NCI-H2107 treated with DMSO at 0.1 percent for 48 hours (cell line): ENCODE measurements at regions not wholly inside any gene's neighbourhood (a gene's known extent, or its start where the extent isn't known, plus 50 kb on each side); places are given as distances from the start of the nearest gene placed in this dataset.

ENCODE experiments used
- DNase-seq: peaks from one replicate; lab custom pipeline; 2025; ENCODE audit not compliant: unreplicated experiment; lab: John Stamatoyannopoulos, UW

DNA sequence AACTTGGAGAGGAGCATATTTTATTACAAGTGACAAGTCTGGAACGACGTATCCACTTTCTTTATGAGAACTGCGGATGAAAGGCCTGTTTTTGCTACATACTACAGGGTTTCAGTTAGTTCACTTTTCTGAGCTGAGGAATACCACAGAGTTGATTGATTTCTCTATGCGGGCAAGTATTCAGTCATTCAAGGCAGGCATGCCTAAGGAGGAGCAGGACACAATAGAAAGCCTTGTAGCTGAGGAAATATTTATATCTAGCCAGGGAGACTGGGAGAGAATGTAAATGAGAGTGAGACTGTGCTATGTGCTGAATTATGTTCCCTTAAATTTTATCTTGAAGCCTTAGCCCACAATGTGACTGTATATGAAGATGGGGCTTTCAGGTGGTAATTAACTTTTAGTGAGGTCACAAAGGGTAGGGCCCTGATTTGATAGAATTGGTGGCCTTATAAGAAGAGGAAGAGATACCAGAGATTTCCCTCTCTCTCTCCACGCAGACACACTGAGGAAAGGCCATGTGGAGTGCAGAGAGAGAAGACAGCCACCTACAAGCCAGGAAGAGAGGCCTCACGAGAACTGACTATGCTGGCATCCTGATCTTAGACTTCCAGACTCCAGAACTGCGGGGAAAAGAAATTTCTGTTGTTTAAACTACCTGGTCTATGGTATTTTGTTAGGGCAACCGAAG lies 459.0 kb upstream of the ATP2B1 start:
- DNase-seq: no peak

DNA sequence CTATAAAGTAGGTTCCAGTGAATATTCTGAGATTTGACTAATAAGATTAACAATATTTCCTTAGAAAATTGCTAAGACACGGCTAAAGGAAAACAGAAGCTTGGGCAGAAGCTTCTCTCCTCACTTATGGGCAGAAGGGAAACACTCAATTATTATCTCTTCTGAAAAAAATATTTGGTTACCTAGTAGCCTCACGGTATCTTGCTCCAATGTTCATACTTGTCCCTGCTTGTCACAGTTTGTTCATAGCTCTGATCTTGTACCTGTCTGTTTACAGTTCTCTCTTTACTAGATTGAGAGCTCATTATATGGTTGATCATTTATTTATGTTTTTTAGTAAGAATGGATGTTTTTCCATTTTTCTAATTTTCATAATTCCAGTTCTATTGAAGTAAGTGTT lies 458.0 kb upstream of the ATP2B1 start:
- DNase-seq: no peak

DNA sequence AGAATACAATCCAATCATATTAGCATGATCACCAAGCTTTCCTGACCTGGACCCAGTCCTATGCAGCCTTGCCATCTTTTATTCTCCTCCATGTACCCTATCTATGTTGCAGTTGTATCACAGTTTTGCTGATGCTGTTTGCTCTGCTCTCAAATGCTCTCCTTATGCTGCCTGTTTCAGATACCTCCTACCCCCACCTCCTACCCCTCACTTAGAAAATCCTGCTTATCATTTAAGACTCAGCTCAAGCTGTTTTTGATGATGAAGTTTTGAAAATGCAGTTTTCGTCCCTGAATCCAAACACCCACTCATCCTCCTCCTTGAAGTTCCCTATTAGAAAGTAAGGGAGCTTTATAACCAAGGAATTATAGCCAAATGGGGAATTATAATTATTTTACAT lies 457.4 kb upstream of the ATP2B1 start:
- no peak for DNase-seq

DNA sequence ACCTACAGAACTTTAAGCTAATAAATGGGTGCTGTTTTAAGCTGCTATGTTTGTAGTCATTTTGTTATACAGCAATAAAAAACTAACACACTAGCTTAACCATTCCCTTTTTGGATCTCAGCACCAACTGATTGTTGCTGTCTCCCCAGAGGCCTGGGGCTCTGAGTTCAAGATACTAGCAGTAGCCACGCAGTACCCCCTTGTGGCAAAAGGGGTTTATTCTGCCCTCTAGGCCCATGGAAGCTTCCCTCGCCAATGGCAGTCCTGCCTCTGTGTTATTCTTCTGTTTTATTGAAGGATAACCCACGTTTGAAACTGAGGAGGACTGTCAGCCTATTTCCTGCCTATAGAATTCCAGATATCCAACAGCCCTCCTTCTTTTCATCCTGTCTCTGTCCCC lies 455.3 kb upstream of the ATP2B1 start:
- DNase-seq: no peak

DNA sequence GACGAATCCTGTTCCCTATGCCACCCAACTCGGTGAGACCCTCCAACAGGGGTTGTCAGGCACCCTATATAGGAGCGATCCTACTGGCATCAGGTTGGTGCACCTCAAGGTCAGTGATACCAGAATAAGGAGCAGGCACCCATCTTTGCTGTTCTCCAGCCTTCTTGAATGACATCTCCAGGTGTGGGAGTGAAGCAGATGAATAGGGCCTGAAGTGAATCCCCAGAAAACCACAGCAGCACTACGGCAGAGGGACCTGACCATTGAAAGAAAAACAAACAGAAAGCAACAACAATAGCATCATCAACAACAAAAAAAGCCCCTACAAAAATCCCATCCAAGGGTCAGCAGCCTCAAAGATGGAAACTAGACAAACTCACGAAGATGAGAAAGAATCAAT lies 445.2 kb upstream of the ATP2B1 start:
- DNase-seq: no peak

DNA sequence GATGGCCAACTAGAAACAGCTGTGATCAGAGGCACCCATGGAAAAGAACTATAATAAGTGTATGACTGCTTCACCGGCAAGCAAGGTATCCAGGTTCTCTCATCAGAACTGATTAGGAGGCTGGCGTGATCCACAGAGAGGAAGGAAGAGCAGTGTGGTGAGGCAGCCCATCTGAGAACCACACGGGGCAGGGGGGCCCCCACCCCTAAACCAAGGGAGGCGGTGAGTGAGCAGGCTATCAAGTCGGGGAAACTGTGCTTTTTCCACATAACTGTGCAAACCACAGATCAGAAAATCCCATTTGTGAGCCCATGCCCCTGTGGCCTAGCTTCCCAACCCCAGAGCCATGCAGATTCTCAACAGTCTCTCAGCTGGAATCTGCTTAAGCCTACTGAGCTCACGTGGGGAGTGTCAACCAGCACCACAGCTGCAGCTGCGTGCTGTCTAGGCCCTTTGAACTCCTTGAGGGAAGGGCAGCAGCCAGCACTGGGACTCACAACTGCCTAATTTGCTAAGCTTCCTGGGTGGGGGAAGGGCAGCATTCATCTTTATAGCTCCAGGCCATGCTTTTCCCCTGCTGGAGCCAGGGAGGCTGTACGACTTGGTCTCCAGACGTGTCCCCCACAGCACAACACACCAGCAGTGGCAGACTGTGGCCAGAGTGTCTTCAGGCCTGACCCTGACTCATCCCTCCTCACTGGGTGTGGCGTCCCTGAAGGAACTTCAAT lies 444.4 kb upstream of the ATP2B1 start:
- DNase-seq: no peak

DNA sequence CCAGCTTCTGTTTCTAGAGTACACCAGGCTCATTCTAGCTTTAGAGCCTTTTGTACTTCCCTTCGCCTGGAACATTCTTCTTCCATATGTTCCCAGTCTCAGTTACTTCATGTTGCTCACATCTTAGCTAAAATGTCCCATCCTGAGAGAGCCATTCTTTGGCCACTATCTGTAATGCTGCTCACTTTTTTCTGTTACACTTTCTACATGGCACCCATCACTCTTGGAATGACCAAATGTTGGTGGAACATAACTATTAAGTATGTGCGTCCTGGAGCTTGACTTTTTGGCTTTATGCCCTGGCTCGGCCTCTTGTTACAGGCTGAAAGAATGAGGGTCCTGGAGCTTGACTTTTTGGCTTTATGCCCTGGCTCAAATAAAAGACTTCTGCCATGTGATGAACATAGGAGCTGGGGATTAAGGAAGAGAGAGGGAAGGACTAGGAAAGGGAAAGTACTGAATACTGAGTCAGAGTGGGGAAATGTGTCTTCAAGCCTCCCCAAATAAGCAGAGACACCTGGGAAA lies 442.9 kb upstream of the ATP2B1 start:
- DNase-seq: no peak

DNA sequence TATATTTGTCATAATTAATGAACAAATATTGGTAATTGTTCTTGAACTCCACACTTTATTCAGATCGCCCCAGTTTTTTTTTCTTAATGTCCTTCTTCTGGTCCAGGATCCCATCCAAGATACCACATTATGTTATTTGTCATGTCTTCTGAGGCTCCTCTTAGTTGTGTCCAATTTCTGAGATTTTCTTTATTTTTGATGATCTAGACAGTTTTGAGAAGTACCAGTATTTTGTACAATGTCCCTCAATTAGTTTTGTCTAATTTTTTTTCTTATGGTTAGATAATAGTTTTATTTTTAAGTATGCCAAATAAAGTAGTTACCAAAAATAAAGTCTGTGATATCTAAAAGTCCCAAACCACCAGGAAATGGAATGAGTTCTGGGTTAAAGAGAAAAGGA lies 440.8 kb upstream of the ATP2B1 start:
- no peak for DNase-seq

DNA sequence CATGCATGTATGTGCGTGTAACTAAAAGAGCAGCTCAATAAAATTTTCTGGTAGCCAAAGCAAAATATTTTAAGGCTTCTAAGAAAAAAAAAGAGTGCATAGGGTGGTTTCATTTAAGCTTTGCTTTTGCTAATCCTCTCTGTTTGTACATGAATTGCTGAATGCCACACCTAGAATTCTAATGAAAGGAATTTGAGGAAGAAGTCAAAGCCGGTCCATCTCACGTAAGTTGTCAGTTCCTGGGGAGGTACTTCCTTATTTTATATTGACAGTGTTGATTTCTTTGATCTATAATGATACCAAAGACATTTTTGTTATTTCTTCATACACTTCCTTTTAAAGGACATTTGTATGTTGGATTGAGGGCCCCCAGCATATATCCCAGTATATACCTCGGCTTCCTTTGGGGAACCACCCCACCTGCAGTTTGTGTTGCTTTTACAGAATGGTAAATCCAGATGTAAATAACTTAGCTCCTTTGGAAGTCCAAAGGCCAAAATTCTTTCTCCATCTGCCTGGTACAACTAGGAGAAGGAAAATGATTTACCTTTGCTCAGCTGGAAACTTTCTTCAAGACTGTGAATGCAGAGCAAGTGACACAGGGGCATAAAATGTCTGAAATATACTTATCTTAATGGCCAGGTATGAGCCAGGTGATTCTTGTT lies 420.9 kb upstream of the ATP2B1 start:
- no peak for DNase-seq

DNA sequence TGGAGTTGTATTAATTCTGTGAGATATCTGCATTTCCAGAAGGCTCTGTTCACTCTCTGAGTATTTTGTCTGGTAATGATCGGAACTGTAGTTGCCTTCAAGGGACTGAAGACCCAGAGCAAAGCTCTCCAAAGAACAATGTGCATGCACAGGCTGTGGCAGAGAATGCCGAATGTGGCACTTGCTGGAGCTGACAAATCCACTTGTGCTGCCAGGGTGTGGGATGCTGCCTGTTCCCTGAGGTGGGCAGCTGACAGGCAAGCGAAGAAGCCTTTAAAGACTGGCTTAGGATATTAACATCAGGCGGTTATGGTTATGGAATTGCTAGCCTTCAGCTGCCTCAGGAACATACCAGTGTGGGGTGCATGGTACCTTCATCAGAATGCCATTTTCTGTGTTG lies 419.9 kb upstream of the ATP2B1 start:
- DNase-seq: no peak

DNA sequence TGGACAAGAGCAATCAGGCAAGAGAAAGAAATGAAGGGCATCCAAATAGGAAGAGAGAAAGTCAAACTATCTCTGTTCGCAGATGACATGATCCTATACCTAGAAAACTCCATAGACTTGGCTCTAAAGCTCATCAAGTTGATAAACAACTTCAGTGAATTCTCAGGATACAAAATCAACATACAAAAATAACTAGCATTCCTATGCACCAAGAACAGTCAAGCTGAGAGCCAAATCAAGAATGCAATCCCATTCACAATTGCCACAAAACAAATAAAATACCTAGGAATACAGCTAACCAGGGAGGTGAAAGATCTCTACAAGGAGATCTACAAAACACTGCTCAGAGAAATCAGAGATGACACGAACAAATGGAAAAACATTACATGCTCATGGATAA lies 417.5 kb upstream of the ATP2B1 start:
- no peak for DNase-seq

DNA sequence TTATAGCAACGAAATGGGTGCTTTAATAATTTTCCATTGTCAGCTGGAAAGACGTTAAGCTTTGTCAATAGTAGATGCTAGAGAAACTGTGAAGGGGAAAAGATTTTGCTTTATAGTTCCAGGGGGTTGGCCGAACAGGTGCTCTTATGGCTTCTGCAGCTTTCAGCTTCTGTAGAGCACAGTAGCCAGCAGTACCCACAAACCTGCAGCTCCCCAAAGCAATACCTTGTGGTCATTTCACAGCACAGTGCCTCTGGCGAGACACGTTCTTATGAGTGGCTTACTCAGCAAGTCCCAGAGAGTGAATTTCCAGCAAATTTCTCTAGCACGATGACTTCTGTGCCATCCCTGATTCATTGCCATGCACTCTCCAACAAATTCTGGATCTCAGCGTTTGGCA lies 416.3 kb upstream of the ATP2B1 start:
- DNase-seq: no peak

DNA sequence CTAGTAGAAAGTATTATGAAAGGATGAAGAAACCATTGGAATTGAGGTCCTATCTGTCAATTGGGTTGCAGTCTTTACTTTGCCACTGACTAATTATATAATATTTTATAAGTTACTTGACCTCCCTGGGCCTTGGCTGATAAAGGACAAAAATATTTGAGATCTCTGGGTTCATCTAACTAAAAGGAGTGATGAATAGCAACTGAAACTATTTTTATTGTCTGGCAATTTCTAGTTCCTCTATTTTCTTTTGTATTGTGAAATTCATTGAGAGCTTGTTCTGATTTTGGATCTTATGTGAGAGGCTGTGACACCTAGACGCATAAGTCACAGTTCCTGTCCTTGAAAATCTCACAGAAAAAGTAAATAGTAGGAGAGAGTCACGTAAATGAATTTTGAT lies 415.7 kb upstream of the ATP2B1 start:
- no peak for DNase-seq

DNA sequence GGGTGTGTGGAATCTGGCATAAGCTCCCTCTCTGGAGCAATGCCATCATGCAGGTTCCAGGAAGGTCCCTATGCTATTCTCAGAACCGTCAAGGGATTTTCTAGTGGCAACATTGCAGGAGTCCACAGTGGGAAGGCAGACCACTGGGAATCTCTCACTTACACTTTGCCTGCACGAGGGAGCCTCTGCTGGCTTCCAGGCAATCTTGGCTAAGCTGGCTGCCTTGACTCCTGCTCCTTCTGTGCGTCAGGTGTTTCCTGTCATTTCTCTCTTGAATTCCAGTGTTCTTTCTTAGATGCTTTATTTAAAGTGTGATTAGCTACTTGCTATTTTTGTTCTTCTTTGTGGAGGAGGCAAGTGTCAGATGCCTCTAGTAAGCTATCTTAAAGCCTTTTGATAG lies 414.0 kb upstream of the ATP2B1 start:
- no peak for DNase-seq

DNA sequence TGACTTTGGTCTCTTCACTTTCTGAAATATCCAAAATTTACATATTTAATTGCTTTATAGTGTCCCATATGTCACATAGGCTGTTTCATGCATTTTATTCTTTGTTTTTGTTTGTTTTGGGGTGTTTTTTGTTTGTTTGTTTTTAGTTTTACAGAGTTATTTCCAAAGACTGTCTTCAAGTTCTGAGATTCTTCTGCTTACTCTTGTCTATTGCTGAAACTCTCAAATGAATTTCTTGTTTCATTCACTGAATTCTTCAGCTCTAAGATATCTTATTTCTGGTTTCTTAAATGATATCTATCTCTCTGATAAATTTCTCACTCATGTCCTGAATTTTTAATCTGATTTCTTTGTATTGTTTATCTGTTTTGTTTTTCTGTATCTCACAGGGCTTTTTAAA lies 412.0 kb upstream of the ATP2B1 start:
- no peak for DNase-seq

DNA sequence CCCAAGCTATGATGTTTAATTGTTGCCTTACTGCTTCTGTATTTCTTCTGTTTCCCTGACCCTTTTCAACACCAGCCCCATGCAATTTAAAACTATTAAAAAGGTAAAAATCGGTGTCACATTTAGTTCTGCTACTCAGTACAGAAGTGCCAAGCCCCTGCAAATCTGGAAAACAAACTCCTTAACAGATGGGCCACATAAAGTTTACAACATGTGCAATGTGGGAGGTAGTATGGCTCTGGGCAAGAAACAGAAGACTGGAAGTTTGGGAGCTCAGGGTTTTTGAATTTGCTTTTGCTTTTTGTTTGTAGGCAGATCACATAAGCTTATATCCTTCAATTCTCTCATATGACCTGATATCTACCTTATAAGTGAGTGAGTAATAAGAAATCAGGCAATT lies 404.0 kb upstream of the ATP2B1 start:
- no peak for DNase-seq

DNA sequence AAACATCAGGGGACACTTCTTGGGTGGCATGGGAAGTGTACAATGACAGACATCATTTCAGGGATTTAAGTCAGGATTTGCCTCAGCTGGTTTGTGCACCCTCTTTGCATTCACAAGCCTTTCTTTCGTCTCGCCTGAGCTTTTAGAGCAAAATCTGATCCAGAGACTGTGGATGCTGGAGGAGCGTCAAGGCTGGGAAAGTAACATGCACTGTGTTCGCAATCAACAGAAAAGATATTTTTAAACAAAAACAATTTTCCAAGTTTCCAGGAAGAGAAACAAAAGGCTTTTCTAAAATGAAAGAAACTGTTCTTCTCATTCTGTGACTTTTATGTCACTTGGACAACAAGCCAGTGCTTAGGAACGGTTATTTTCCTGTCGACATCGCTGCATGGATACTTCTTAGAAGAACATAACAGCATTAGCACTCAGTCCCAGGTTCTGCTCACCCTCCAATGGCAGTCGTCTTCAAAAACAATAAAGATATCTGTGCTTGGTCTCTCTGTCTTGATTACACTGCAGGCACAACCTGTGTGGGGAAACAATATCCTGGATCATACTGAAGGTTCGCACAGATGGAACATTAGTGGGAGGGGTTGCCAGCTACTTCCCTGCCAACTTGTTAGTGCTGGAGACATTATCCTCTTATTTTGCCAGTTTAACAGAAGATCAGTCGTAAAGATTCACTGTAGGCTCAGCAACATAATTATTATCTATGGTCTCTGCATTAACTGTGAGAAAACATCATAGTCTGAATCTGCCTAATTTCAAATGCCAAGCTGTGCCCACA lies 403.3 kb upstream of the ATP2B1 start:
- DNase-seq: no peak

DNA sequence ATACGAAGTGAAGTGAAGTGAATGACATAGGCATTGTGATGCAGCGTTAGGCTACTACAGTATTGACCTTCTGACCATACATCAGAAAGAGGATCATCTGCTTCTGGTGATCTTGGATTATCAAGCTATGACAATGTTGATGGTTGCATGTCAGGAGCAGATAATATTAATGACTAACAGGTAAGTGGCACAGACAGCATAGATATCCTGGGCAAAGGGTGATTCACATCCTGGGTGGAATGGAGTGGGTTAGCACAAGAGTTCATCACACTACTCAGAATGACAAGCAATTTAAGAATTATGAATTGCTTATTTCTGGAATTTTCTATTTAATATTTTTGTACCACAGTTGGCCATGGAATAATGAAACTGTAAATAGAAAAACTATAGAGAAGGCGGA lies 397.9 kb upstream of the ATP2B1 start:
- no peak for DNase-seq

DNA sequence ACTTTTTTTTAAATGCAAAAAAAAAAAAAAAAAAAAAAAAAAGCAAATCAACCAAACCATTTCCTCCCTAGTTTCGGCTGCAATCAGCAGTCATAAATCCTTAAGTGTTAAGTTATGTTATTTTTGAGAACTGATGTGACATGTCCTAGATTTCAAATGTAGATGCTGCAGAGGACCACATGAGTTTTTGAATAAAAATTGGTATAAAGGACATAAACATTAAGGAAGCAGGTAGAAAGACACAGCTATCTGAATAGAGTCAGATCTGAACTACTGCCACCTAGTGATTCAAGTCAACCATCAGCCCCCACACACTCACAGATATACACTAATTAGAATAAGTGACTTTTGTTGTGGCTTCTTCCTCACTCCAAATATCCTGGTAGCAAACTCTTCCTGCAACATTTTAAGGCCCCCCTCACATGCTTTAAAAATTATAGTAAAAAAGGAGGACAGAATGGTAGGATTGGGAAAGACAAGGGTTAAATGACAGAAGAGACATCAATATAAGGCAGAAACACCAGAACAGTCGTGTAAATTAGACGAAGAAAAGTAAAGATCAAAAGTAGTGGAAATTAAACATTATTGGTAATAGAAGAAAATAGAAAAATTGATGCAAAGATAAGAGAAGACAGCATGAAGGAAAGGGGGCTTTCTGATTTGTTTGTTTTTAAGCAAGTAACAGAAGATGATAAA lies 394.5 kb upstream of the ATP2B1 start:
- DNase-seq: peak; percentile 6

DNA sequence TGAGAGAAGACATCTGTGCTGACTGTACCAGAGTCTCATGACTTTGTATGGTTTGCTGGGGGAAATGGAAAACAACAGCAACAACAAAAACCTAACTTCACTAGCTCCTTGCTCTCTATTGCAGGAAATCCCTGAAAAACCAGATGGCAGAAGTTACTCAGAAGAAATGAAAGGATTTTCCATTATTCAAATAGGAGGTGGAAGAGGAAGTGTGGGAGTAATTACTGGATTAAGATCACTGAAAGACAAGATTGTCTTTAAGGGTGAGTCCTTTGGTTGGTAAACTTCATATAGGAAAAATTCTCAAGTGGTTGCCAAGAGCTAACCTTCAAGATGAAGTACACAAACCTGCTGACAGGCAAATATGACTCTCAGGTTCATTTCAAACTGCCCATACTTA lies 391.9 kb upstream of the ATP2B1 start:
- DNase-seq: no peak

DNA sequence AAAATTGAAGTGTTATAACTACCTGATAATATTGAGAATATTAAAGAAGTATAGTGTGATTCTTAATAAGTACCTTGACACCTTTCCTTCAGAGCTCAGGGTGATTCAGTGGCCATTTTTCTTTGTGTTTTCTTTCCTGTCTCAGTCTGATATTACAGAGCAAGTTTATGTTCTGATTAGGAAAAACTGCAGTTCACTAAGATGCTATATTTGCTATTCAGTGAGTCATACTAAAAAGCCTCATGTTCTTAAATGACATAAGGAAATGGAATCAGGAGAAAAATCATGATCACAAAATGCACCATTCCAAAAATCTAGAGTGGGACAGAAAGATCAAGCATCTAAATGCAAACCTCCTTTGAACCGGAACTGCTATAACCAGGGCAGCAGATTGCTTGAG lies 390.6 kb upstream of the ATP2B1 start:
- DNase-seq: no peak
